SK-N-SH (cell line): ENCODE measurements at regions not wholly inside any gene's neighbourhood (a gene's known extent, or its start where the extent isn't known, plus 50 kb on each side); places are given as distances from the start of the nearest gene placed in this dataset.

ENCODE experiments used
- EZH2phosphoT487 ChIP-seq: fragments of 200-600 bp; sonication (generic); IDR thresholded peaks from 2 replicates; pipeline ENCODE4 v1.6.1; 2017; ENCODE audit warnings: low read depth, mixed run types, mild to moderate bottlenecking, antibody characterized with exemption, moderate library complexity, borderline replicate concordance
- NFIC ChIP-seq: IDR thresholded peaks from 2 replicates; pipeline ENCODE4 v1.4.0; 2012; ENCODE audit warnings: borderline replicate concordance
- POLR2AphosphoS5 ChIP-seq: IDR thresholded peaks from 2 replicates; pipeline ENCODE4 v1.6.1; 2012; ENCODE audit warnings: low read depth, low read length
- SIN3A ChIP-seq: IDR thresholded peaks from 2 replicates; pipeline ENCODE4 v1.6.1; 2012; ENCODE audit warnings: low read depth, mild to moderate bottlenecking, low read length, moderate library complexity, borderline replicate concordance
- TAF1 ChIP-seq: IDR thresholded peaks from 2 replicates; pipeline ENCODE4 v1.6.1; 2012; ENCODE audit warnings: low read depth, mild to moderate bottlenecking, low read length, moderate library complexity, borderline replicate concordance
- TEAD4 ChIP-seq: IDR thresholded peaks from 2 replicates; pipeline ENCODE4 v1.4.0; 2012; ENCODE audit warnings: mild to moderate bottlenecking, borderline replicate concordance; ENCODE audit not compliant: insufficient read depth
- TF ChIP-seq, protein P1 (sequence below): fragments of 200-600 bp; sonication (generic); IDR thresholded peaks from 2 replicates; pipeline ENCODE4 v1.6.1; 2017; ENCODE audit warnings: antibody characterized with exemption, mild to moderate bottlenecking, moderate library complexity

DNA sequence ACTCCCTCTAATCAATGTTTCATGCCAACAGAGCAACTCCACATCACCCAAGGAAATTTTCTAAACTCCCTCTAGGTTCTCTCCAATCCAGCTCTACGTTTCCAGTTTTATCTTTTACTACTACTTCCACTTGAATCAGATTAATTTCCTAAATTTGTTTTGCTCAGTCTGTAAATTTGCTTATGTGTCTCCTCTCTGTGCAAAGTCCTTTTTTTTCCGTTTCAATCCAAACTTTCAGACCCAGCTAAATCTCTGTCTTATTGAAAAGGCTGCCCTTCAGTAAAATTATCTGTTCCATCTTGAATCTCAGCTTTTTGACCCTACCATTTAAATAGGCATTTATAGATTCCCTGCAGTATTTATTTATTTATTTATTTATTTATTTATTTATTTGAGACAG, 61.4 kb upstream of the COX10 start:
- TF ChIP-seq POLR2AphosphoS5: no peak
- TF ChIP-seq, protein P1, sequence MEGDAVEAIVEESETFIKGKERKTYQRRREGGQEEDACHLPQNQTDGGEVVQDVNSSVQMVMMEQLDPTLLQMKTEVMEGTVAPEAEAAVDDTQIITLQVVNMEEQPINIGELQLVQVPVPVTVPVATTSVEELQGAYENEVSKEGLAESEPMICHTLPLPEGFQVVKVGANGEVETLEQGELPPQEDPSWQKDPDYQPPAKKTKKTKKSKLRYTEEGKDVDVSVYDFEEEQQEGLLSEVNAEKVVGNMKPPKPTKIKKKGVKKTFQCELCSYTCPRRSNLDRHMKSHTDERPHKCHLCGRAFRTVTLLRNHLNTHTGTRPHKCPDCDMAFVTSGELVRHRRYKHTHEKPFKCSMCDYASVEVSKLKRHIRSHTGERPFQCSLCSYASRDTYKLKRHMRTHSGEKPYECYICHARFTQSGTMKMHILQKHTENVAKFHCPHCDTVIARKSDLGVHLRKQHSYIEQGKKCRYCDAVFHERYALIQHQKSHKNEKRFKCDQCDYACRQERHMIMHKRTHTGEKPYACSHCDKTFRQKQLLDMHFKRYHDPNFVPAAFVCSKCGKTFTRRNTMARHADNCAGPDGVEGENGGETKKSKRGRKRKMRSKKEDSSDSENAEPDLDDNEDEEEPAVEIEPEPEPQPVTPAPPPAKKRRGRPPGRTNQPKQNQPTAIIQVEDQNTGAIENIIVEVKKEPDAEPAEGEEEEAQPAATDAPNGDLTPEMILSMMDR: no peak
- TF ChIP-seq NFIC: no peak
- TF ChIP-seq SIN3A: no peak
- TF ChIP-seq EZH2phosphoT487: no peak
- TF ChIP-seq TEAD4: no peak
- no peak for TF ChIP-seq TAF1
